Stimulated activated naive CD4-positive, alpha-beta T cell treated with Interleukin-2 at 50 U/mL for 16 hours (primary cell): ENCODE measurements at regions not wholly inside any gene's neighbourhood (a gene's known extent, or its start where the extent isn't known, plus 50 kb on each side); places are given as distances from the start of the nearest gene placed in this dataset.

Experiments used
- DNase-seq: peaks from one replicate; lab custom pipeline; 2025; lab: John Stamatoyannopoulos, UW

DNA sequence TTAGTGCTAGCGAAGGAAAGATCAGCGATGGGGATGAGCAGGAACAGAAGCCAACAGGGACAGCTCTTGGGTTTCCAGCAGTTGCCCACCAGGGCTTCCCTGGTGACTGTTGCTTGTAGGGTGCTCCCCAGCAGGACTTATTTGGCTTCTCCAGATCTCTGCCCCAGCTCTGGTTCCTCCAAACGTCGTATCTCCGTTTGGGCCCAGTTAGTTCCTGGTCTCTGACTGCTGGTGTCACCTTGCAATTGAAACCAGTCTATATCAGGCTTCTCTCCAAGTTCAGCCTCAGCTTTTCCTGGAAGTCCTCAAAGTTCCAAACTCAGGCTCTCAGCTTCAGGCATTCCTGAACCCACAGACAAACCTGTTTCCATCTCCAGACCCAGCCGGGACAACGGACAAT lies 70.8 kb upstream of the NXT1 start:
- DNase-seq = no peak

DNA sequence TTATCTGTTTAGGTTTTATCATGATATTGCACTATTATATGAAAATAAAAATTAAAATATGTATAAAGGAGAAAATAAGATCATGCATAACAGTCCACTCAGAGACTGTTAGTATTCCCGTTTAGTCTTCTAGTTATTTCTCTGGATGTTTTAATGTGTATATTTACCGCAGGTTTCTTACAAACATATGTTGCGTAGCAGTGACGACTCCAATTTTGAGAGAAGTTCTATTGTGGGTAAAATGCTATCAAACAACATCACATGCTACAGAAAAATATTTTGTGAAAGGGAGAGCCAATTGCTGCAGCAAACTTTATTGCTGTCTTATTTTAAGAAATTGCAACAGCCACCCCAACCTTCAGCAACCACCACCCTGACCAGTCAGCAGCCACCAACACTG lies 72.4 kb upstream of the NXT1 start:
- DNase-seq = no peak

DNA sequence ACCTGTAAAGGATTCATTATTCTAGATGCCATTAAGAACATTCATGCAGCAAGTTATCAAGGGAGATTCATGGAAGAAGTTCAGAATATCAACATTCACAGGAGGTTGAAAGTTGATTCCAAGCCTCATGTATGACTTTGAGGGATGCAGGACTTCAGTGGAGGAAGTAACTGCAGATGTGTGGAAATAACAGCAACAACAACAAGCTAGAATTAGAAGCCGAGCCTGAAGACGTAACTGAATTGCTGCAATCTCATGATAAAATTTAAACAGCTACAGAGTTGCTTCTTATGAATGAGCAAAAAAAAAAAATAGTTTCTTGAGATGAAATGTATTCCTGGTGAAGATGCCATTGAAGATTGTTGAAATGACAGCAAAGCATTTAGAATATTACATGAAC lies 73.3 kb upstream of the NXT1 start:
- no peak for DNase-seq

DNA sequence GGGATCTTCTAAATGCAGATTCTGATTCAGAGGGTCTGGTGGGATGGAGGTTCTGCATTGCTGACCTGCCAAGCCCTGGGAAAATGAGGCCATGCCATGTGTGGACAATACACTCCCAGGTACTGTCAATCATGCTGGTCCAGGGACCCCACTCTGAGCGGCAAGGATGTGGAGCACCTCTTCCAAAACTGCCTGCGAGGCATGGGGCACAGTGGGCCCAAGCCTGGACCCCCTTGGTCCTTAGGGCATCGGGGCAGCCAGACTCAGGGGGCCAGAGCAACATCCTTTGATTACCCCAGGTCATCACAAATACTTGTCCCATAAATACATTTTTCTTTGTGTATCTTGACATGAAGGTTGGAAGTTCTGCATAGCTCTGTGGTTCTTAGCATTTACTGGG lies 76.8 kb upstream of the NXT1 start:
- no peak for DNase-seq

DNA sequence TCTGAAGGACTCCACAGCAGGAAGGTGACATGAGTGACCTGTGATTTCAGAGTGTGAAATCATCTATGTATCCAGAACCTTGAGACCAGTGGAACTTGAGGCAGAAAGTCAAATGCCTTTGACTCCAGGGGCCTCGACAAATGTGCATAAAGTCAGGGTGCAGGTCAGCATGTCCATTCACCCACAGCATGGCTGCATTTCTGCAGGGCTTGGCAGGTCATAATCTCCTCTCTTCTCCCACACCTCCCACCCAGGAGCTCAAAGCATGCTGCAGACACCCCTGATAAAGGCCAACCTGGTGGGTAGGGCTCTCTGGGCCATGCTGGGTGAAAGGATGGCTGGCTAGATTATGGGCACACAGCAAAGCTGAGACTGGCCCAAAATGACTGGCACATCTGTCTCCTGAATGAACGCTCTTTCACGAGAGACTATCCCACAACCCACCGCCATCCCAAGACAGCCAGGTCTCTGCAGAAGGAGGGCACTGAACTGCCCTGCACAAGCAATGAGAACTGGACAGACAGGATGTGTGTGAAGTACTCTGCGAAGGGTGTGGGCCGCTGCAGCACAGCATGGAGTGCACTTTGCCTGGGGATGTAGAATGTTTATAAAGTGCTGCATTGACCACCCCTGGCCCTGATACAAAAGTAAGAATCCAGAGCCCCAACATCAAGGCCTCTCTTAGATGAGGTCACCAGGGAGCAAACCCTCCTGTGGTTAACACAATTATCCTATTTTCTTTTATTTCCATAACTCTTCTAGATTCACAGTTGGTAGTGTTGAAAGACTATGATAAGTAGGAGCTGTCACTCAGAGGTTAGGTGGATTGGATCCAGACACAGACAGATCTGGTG lies 78.2 kb upstream of the NXT1 start:
- no peak for DNase-seq

DNA sequence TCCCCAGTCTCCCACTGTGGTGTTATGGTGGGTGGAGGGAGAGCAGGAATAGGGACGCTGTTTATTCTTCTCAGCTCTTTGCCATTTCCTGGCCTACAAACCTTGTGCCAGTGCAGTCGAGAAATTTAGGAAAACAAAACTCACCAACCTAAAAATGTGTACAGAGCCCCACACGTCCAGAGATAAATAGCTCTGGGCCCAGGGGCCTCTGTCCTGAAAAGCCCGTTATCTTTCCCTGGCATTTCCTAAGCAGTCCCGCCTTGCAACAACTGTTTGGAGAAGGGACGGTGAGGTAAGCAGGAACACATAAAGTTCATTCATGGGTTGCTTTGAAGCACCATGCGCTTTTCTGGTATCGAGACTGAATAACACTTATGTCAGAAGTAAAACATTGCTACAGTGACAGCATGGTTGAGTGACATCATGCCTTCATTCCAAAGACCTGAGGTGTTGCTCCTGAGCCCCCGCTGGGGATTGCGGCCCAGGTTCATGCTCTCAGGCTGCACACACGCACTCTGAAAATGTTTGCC lies 80.1 kb upstream of the NXT1 start:
- DNase-seq = no peak

DNA sequence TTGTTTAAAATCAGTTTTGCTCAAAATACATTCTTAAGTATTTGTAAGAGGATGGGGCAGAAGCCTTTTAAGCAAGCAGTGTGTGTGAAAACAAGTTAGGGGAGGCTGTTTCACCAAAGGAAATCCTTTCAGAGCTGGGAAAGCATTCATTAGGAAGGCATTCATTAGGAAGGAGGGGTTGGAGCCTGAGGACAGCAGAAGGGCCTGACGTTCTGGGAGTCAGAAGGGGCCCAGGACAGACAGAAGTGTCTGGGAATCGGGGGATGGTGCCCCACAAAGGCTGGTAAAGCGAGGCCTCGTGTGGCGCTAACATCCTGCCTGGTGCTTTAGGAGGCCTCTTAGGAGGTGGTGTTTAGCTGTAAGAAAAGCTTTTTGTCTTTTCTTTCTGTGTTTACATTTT lies 80.6 kb upstream of the NXT1 start:
- no peak for DNase-seq

DNA sequence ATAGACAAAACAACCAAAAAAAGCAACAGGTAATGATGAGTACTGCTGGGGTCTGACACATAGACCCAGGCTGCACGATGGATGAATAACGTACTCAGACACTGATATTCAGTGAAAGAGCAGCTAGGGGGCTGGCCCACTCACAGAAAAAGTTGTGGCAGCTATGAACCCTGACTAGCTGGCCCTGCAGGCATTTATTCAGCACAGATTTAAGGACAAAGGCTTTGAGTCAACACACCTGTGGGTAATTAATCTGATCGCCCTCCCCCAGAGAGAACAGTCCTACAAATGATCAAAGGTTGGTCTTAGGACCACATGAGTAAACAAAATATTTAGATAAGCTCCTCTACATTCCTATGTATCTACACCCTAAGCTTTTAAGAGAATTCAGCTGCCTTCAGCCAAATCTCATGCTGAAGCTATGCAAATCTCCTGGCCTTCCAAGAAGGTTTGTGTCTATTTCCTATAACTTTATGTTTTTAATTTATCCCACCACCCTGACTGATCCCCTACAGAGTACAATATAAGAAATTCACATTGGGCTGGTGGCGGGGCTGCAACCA lies 81.7 kb upstream of the NXT1 start:
- DNase-seq = no peak

DNA sequence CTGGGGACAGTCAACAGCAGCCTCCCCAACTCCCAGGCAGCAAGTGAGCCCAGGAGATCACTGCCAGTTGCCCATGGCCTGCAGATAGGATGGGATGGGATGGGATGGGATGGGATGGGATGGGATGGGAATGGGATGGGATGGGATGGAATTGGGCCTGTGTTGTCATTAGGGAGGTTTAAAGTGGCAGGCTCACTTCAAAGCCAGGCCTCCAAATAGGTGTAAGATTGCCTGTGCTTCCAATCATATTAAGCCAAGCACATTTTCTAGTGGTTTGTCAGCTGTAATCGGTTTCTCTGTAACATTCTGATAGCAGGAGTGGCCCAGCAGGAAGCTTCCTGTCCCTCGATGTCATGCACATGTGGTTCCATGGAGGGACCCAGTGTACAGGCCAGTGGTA lies 82.7 kb upstream of the NXT1 start:
- DNase-seq = no peak

DNA sequence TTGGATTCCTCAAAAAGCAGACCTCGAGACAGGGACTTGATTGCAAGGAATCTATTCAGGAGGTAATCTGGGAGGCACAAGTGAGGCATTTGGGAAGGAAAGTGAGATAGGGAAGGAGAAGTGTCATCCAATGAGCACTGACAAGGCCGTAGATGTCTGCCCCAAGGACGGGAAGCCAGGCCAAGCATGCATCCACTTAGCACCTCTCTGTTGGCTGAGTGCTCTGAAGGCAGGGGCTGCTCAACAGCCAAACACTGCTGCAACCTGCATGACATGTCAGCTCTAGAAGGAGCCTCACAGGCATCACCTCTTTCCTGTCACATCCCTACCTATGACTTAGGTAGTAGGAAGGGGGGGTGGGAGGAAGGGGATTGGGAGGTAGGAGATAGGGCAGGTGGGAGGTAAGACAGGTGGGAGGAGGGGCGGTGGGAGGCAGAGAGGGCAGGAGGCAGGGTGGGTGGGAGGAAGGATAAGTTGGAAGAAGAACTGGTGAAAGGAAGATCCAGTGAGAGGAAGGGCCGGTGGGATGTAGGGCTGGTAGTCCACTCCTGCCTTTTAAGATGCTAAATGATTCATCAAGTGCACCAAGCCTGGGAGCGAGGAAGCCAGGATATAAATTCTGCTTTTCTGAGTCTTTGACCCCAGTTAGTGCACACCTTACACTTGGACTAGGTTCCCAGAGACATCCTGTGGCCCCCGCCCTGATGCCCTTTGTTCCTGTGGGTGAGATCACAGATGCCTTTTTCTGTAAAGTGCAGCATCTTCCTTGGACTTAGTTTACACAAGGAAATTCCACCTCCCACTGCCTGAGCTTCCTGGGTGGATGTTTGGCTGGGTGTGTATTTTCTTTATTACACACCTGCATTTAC lies 83.8 kb upstream of the NXT1 start:
- DNase-seq = no peak

DNA sequence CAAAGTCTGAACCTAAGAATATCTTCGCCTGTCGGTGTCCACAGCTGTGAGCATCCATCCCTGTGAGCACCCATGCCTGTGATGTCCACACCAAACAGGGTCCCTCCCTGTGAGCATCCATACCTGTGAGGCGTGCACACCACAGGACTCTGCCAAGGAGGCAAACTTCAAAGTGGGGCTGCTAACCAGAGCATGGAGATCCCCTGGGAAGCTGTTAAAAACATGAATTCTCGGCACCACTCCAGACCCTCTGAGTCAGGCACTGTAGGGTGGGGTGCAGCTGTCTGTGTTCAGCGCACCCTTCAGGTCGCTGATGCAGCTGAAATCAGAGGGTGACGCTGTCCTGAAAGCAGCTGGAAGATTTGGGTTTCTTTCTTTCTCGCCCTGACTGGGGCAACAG lies 85.4 kb upstream of the NXT1 start:
- no peak for DNase-seq

DNA sequence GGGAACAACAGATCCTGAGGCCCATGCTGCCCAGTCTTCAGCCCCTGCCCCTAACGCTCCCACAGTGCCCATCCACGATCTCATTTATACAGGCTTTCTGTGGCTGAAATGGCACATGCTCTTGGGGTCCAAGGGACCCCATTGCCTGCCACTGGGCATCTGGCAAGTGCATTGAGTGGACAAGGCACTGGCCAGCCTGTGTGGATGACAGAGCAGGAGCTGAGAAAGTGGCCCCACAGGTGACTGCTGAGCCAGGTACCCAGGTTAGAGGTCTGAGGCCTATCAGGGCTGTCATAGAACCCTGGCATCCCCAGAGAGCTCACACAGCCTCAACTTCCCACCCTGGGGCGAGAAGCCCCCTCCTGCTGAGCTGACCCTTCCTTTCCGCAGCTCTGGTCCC lies 86.0 kb upstream of the NXT1 start:
- DNase-seq = no peak

DNA sequence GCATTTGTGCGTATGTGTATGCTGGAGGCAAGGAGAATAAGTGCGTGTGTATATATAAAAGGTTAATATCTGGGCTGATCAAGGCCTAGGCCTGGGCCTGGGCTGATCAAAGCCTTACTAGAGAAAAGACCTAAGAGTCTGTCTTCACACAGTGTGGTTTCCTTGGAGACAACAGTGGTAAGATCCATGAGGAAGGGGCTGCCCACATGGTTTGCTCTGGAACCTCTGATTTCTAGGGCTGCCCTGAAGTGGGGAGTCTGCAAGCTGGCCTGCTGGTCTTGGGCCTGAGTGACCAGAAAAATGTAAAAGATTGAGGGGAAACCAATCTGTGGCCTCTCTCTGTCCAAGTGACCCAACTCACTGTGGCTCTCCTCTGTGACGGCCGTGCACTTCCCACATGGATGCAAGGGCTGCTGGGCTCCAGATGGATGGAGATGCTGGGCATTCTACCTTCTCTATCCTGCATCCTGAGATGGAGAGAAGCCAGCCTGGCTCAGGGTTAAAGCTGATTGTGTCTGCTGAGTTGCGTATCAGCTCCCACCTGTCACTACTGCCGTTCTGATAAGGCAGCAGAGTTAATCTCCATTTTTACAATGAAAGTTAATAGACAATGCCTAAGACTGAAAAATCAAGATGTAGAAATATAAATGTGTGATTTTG lies 90.3 kb upstream of the NXT1 start:
- no peak for DNase-seq

DNA sequence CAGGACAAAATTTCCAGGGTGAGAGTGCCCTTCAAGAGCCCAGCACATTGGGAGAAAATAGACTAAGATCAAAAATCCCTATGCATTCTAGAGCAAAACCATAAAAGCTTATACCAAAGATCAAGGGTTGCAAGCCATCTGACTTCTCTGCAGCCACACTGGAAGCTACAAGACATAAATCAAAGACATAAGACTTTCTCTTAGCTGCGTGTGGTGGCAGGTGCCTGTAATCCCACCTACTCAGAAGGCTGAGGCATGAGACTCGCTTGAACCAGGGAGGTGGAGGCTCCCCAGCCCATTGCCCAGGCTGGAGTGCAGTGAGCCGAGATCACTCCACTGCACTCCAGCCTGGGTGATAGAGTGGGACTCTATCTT lies 91.9 kb upstream of the NXT1 start:
- DNase-seq = no peak

DNA sequence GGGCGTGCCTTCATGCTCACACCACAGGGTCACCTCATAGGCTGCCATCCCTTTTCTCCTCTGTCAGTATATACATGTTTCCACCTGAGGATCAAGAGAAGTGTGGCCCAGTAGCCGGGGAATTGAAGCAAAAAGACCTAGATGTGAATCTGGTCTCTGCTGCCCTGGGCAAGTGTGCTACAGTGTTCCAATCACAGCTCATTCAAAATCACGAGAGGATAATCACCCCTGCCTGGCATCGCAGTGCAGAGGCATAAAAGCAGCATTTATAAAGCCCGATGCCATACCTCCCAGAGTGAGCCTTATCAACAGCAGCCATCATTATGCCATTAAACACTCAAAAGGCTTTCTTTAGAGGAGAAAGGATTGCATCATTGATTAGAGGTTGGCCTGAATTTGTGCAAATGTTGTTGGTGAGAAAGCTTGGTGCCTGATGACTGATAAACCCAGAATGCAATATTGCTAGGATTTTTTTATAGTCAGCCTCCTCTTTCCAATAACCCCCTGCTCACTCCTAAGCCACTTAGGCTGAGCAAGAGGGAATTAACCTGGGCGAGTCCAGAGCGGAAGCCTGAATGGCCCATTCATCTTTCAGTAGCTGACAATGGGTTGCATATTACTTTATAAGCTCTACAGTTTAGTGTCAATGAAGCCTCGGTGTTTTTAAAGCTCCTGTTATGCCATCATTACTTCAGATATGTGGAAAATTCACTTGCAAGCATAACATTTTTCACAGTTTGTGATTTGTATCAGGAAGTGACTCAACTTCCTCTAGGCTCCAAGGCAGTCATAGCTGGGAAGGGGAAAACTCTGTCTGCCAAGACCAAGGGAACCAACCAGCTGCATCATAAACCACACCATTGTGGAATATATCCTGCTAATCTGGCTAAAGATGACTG lies 92.5 kb upstream of the NXT1 start:
- DNase-seq = no peak

DNA sequence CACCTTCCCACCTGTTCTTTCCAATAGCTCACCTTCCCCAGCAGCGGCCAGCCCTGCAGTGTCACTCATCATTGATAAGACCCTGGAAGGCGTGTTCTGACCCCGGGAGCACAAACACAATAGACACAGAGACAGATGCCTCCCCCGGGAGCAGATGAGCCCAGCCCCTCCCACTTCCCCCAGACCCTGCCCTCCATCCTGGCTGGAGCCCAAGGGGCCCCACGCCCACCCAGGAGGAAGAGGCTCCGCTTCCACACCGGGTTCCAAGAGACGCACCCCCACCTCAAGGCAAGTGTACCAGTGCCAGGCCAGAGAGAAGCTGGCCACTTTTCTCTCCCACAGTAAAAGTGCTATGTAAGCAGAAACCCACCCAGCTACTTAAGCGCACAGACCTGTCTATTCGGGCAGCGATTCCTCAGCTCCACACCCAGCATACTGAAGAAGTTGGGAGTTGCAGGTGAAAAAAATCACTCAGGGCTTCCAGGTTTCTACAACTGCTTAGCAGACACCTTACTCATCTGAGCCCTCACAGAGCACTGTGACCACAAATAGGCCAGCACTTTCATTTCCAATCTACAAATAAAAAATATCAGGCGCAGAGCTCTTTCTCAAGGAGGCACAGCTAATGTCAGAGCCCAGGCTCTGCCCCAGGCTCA lies 93.4 kb upstream of the NXT1 start:
- DNase-seq = no peak

DNA sequence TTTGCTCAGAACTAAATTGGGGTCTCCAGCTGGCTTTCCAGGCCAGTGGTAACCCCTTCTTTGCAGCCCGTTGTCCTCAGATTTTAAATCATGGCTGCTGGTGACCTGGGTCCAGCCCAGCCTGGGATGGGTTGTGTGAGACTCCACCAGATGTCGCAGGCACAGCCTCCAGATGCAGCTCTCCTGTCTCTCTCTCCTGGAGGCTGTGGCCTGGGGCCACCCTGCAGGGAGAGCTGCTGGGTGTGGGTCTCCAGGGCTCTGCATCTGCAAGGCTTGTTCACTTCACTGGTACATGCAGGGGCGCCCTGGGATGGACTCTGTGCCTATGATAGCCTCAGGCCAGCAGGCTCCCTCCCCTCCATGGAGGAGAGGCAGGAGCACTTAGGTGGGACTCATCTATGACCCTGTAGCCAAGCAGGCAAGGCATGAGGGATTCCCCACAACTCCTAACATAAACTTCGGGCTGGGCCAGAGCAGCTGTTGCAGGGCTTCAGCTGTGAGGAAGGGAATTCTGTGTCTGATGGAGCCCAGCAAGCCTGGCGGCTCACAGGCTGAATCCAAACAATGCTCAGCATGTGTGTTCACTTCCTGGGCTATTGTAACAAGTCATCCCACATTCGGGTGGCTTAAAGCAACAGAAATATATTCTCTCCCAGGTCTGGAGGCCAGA lies 94.7 kb upstream of the NXT1 start:
- no peak for DNase-seq

DNA sequence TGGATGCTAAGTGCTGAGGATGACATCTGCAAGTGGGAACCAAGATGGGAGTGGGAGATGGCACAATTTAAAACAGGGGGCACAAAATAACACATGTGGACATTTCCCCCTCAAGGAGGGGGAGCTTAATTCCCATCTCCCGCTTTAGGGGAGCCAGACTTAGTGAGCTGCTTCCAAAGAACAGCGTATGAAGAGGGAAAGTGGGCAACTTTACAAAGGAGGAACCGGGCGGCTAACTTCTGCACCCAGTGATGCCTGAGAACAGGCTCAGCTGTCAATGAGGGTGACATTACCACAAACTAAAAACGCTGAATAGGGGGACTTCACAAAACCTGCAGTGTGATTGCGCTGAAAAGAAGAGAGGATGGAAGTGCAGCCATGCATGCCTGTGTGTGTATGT lies 95.5 kb upstream of the NXT1 start:
- DNase-seq = no peak

DNA sequence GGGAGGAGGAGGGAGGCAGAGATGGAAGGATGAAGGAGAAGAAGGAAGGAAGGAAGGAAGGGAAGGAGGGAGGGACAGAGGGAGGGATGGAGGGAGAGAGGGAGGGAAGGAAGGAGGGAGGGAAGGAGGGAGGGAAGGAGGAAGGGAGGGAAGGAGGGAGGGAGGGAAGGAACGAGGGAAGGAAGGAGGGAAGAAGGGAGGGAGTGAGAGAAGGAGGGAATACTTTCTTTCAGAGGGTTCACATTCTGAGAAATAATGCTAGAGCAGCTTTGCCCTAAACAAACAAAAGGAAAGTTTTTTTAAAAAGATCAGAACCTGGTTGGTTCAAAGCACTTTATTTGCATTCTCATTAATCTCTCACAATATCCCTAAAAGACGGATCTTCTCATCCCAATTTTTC lies 96.1 kb upstream of the NXT1 start:
- no peak for DNase-seq

DNA sequence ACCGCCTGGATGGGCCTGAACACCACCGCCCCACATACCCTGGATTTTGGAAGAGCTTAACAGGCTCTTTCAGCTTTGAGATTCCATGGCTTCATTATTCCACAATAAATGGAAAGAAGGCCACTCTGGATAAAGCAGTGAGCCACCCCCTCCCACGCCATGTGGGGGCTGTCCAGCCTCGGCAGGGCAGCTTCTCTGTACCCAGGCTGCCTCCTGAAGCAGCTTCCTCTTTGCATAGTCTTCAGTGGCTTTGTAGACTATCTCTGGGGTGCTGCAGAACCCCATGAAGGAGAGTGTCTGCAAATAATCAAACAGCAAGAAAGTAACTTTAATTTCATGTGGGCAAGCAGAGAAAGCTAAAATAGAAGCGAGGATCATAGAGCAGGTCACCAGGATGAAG lies 96.6 kb upstream of the NXT1 start:
- DNase-seq = no peak
